NT2/D1 (cell line): ENCODE measurements at regions not wholly inside any gene's neighbourhood (a gene's known extent, or its start where the extent isn't known, plus 50 kb on each side); places are given as distances from the start of the nearest gene placed in this dataset.

Experiments used
- DNase-seq: peaks from one replicate; pipeline ENCODE4 v3.0.0-alpha.2; 2011; ENCODE audit warnings: low read depth, low spot score
- H3K27me3 ChIP-seq: 2 replicates; pipeline ENCODE4 v1.6.0; 2011; ENCODE audit warnings: mild to moderate bottlenecking; ENCODE audit not compliant: insufficient read length, insufficient read depth
- H3K36me3 ChIP-seq: 2 replicates; pipeline ENCODE4 v1.6.1; 2011; ENCODE audit warnings: mild to moderate bottlenecking, low read length, mixed read lengths; ENCODE audit not compliant: insufficient read depth, insufficient read length
- H3K4me1 ChIP-seq: 2 replicates; pipeline ENCODE4 v1.5.1; 2011; ENCODE audit not compliant: insufficient read depth, insufficient read length
- H3K4me3 ChIP-seq: 2 replicates; pipeline ENCODE4 v1.5.1; 2011; ENCODE audit warnings: low read depth; ENCODE audit not compliant: insufficient read length
- H3K9ac ChIP-seq: 2 replicates; pipeline ENCODE4 v1.6.0; 2011; ENCODE audit warnings: low read depth; ENCODE audit not compliant: insufficient read length
- H3K9me3 ChIP-seq: 2 replicates; pipeline ENCODE4 v1.5.1; 2011; ENCODE audit warnings: mild to moderate bottlenecking, low read length; ENCODE audit not compliant: insufficient read depth
- SUZ12 ChIP-seq: IDR thresholded peaks from 2 replicates; pipeline ENCODE4 v1.6.1; 2011; ENCODE audit not compliant: insufficient read length, insufficient read depth; ENCODE audit errors: extremely low read depth
- YY1 ChIP-seq: IDR thresholded peaks from 2 replicates; pipeline ENCODE4 v1.6.1; 2011; ENCODE audit not compliant: insufficient read length, insufficient read depth
- ZNF274 ChIP-seq: IDR thresholded peaks from 2 replicates; pipeline ENCODE4 v1.6.1; 2011; ENCODE audit warnings: mild to moderate bottlenecking, low read depth, low read length

GRCh38 chr9:23447166-23447565 lies 378.9 kb downstream of the ELAVL2 start:
- no peaks in the 10 kb centered on the region for H3K27me3 ChIP-seq
- H3K9ac ChIP-seq, result no peak overlapping the region
- no peak for TF ChIP-seq YY1
- TF ChIP-seq ZNF274, result no peak
- TF ChIP-seq SUZ12, result no peak
- H3K9me3 ChIP-seq, result peaks cover 4% of the 10 kb centered on the region; the same call in 1 of the 2 replicates
- no peak for DNase-seq
- H3K4me3 ChIP-seq, result no peak overlapping the region
- no peaks in the 10 kb centered on the region for H3K36me3 ChIP-seq
- no peaks in the 10 kb centered on the region for H3K4me1 ChIP-seq

- TF ChIP-seq SUZ12, result no peak
- no peak for TF ChIP-seq YY1
- no peak for TF ChIP-seq ZNF274
- H3K4me1 ChIP-seq, result no peaks in the 10 kb centered on the region
- H3K9ac ChIP-seq, result no peak overlapping the region
- no peak overlapping the region for H3K4me3 ChIP-seq
- no peaks in the 10 kb centered on the region for H3K36me3 ChIP-seq
- no peak for DNase-seq
- H3K27me3 ChIP-seq, result no peaks in the 10 kb centered on the region
- peaks cover 9% of the 10 kb centered on the region; the same call in 1 of the 2 replicates for H3K9me3 ChIP-seq
Measured at GRCh38 chr9:23447944-23448343, 378.1 kb downstream of the ELAVL2 start.

GRCh38 chr9:23451802-23452418 lies 374.1 kb downstream of the ELAVL2 start:
- Histone ChIP-seq H3K36me3 (no peaks in the 10 kb centered on the region), H3K4me1 (no peaks in the 10 kb centered on the region), H3K9me3 (peaks cover 9% of the 10 kb centered on the region; the same call in 1 of the 2 replicates), H3K27me3 (no peaks in the 10 kb centered on the region), H3K4me3 (no peak overlapping the region), H3K9ac (no peak overlapping the region)
- DNase-seq, result no peak
- TF ChIP-seq ZNF274 (no peak), SUZ12 (no peak), YY1 (no peak)

- no peak for DNase-seq
- Histone ChIP-seq H3K4me3 (no peak overlapping the region), H3K9ac (no peak overlapping the region), H3K4me1 (no peaks in the 10 kb centered on the region), H3K27me3 (no peaks in the 10 kb centered on the region), H3K9me3 (no peaks in the 10 kb centered on the region), H3K36me3 (no peaks in the 10 kb centered on the region)
- TF ChIP-seq ZNF274, result no peak
- no peak for TF ChIP-seq SUZ12
- no peak for TF ChIP-seq YY1
Measured at GRCh38 chr9:23464275-23464674, 361.8 kb downstream of the ELAVL2 start.

- no peak for DNase-seq
- Histone ChIP-seq H3K27me3 (no peaks in the 10 kb centered on the region), H3K36me3 (no peaks in the 10 kb centered on the region), H3K4me3 (no peak overlapping the region), H3K9ac (no peak overlapping the region), H3K4me1 (no peaks in the 10 kb centered on the region), H3K9me3 (no peaks in the 10 kb centered on the region)
- no peak for TF ChIP-seq ZNF274
- no peak for TF ChIP-seq YY1
- TF ChIP-seq SUZ12, result no peak
Measured at GRCh38 chr9:23467276-23467675, 358.8 kb downstream of the ELAVL2 start.

- H3K36me3 ChIP-seq, result no peaks in the 10 kb centered on the region
- TF ChIP-seq YY1 (no peak), ZNF274 (no peak), SUZ12 (no peak)
- no peaks in the 10 kb centered on the region for H3K27me3 ChIP-seq
- H3K4me3 ChIP-seq, result no peak overlapping the region
- no peaks in the 10 kb centered on the region for H3K4me1 ChIP-seq
- H3K9ac ChIP-seq, result no peak overlapping the region
- H3K9me3 ChIP-seq, result no peaks in the 10 kb centered on the region
- DNase-seq, result no peak
Measured at GRCh38 chr9:23477908-23478307, 348.1 kb downstream of the ELAVL2 start.

- Histone ChIP-seq H3K9me3 (no peaks in the 10 kb centered on the region), H3K27me3 (no peaks in the 10 kb centered on the region), H3K9ac (no peak overlapping the region), H3K4me1 (no peaks in the 10 kb centered on the region), H3K36me3 (no peaks in the 10 kb centered on the region), H3K4me3 (no peak overlapping the region)
- no peak for DNase-seq
- TF ChIP-seq YY1, result no peak
- no peak for TF ChIP-seq ZNF274
- no peak for TF ChIP-seq SUZ12
Measured at GRCh38 chr9:23483566-23483965, 342.5 kb downstream of the ELAVL2 start.
